GM19035 (cell line): ENCODE measurements at regions not wholly inside any gene's neighbourhood (a gene's known extent, or its start where the extent isn't known, plus 50 kb on each side); places are given as distances from the start of the nearest gene placed in this dataset.
"Not testable (repeated sequence)": the region's sequence is repeated elsewhere in the genome, so short reads cannot be mapped to it uniquely, and the experiment has no call there.

Source experiments
- ATAC-seq: cut with Tn5 transposase; IDR thresholded peaks from one replicate; pipeline ENCODE4 v1.9.1; 2021; ENCODE audit not compliant: unreplicated experiment

GRCh38 chr19:29015569-29015968 lies 197.4 kb downstream of the UQCRFS1 start:
- no peak for ATAC-seq

- ATAC-seq, result no peak
Observed at GRCh38 chr19:29014857-29015436, 198.0 kb downstream of the UQCRFS1 start.

DNA sequence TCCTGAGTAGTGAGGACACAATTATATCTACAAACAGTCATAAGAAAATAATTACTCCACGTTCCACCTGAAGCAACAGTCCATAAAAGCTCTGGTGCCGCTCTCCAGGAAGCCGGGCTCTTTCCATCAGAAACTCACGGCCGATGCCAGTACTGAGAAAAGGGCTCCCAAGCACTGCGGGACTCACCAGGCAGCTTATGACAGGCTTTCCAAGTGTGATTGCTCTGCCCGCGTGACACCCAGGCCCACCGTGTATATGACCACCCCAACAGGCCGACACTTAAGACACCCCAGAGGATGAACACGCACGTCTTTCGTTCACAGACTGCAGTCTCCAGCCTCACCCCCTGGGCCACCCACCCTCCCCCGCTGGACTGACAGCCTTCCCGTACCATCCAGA lies 199.0 kb downstream of the UQCRFS1 start:
- ATAC-seq, result no peak

GRCh38 chr19:29013325-29013724 lies 199.6 kb downstream of the UQCRFS1 start:
- no peak for ATAC-seq

DNA sequence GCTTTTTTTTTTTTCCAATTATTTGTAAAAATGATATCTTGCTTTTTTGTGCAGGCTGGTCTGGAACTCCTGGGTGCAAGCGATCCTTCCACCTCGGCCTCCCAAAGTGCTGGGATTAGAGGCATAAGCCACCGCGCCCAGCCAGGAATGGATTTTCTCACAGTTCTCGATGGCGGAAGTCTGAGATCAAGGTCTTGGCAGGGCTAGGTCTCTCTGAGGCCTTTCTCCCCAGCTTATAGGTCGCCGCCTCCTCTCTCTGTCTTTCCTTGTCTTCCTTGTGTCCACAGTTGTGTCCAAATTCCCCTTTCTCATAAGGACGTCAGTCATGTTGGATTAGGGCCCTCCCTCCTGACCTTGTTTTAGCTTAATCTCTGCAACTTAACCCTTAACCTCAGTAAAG lies 200.5 kb downstream of the UQCRFS1 start:
- ATAC-seq, result no peak

DNA sequence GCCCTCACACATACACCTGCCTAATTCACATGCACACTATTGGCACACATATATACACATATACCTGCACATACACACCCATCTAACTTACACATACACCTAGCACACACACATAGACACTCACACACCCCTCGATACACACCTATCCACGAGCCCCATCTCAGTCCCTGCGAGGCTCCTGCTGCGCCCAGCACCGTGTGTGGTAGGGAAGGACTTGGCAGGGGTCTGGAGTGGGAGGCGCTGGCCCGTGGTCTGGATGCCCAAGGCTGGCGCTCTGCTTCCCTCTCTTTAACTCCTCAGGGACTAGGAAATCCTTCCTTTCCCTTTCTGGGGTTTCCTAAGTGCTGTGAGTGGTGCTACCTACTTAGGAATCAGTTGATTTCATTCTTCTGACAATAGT lies 202.7 kb downstream of the UQCRFS1 start:
- no peak for ATAC-seq

DNA sequence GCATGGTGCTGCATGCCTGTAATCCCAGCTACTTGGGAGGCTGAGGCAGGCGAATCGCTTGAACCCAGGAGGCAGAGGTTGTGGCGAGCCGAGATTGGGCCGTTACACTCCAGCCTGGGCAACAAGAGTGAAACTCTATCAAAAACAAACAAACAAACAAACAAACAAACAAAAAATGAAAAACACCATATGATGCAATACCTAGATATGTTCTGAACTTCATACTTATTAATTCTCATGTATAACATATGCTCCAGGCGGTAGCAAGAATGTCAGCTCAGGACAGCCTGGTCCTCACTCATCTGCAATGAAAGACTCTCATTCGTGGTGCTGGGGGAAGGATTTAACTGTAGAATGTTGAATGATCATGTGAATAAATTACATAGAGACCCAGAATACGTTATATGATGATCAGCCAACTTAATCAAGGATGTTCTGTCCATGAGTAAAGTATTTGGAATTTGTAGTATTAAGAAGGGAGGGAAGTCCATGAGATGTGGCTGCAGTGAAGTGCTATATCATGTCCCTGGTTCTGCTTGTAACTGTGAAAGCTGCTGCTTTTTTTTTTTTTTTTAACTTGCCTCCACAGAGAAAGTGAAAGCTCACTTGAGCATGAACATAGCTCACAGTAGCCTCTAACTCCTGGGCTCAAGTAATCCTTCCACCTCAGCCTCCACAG lies 206.8 kb downstream of the UQCRFS1 start:
- ATAC-seq, result no peak

- no peak for ATAC-seq
Observed at GRCh38 chr19:29004796-29005195, 208.2 kb downstream of the UQCRFS1 start.

DNA sequence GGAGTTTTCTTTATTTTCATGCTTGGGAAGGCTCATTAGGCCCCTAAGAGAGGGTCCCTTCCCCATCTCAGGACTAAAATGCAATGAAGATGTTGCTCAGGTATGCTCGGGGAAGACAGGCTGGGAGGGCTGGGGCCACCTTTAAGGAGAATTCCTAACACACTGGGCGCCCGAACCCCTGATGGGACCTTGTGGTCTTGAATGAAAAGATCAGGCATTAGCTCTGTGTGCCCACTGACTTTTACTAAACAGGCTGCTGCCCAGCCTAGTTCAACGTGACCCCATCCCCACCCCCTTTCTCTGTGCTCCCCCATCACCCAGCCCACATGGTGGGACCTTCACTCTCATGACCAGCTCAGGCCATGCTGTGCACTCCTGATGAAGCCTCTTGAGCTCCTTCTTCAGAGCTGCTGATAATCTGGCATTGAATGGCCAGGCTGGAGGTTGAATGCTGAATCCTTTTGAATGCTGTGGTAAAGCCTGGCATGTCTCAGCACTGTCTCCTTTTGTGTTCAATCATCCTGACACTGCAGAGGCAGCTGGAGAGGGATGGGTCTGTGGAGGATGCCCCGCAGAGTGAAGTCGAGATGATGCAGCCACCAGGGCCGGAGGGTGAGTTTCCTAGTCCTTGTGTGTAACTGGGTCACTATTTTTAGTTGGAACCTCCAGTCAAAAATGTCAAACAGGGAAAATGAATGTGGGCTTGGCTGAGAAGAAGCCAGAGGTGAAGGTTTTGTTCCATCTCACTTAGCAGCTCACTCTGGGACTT lies 209.1 kb downstream of the UQCRFS1 start:
- ATAC-seq, result no peak

- no peak for ATAC-seq
Observed at GRCh38 chr19:29002336-29002735, 210.6 kb downstream of the UQCRFS1 start.

GRCh38 chr19:29001597-29002245 lies 211.2 kb downstream of the UQCRFS1 start:
- no peak for ATAC-seq

- ATAC-seq, result no peak
Observed at GRCh38 chr19:29001141-29001581, 211.8 kb downstream of the UQCRFS1 start.

DNA sequence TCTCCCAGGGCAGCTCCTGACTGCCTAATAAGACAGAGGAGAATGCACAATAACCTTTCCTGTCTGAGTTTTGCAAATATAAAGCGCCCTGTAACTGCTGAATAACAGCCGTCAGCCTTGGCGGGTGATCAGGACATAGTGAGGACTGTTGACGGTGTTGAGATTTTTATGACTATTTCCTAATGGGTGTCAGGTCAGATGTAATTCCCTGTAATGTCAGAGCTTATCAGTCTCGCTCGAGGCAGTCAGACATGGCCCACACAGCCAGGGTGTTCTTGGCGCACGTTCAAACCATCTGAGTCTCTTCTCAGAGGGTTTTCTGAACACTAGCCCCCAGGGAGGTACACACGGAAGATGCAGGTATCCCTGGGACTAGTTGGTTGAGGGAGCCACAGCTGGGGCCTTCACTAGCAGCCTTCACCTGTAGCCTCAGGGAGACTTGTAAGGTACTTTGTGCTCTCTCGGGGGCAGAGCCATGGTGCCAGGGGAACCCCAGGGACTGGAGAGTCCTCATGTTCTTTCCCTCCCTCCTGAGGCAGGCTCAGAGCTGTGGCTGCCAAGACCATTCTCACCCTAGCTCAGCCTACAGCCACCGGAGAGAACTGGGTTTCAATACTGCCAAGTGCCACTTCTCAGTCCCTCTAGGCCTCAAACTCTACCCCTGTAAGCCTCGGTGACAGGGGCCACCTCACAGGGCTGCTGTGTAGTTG lies 213.1 kb downstream of the UQCRFS1 start:
- no peak for ATAC-seq

GRCh38 chr19:28998974-28999373 lies 214.0 kb downstream of the UQCRFS1 start:
- no peak for ATAC-seq

- not testable (repeated sequence) for ATAC-seq
Observed at GRCh38 chr19:28997866-28998265, 215.1 kb downstream of the UQCRFS1 start.

GRCh38 chr19:28990522-28990921 lies 222.4 kb downstream of the UQCRFS1 start:
- no peak for ATAC-seq

- ATAC-seq, result no peak
Observed at GRCh38 chr19:28989739-28990138, 223.2 kb downstream of the UQCRFS1 start.

DNA sequence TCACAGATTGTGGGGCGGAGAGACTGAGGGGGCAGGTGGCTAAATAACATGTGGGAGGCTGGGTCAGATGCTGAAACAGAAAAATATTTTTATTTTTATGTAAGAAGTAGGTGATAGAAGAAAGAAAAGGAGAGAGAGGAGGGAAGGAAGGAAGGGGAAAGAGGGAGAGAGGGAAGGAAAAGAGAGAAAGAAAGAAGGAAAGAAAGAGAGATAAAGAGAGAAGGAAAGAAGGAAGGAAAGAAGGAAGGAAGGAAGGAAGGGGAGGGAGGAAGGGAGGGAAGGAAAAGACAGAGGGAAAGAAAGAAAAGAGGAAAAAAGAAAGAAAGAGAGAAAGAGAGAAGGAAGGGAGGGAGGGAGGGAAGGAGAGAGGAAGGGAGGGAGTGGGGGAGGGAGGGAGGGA lies 224.9 kb downstream of the UQCRFS1 start:
- no peak for ATAC-seq

- ATAC-seq, result no peak
Observed at GRCh38 chr19:28987177-28987576, 225.8 kb downstream of the UQCRFS1 start.

DNA sequence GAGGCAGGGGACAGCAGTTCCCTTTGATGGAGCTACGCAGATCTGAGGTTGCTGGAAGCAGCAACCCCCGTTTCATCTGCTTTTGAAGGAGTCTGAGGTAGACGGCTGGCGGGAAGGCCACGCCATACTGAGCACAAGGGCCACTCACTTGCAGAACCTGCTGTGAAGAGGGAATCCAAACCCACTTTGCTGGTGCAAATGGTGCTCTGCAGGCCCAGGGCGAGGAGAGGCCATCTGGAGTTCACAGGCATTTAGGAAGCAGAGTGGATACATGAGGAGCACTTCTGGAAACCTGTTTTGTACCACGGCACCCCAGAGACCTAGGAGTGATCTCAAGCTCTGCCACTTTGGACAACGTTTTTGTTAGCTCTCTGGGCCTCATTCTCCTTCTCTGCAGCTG lies 227.8 kb downstream of the UQCRFS1 start:
- ATAC-seq, result no peak

GRCh38 chr19:28984315-28984714 lies 228.6 kb downstream of the UQCRFS1 start:
- no peak for ATAC-seq
